GM18505 (cell line): ENCODE measurements at regions not wholly inside any gene's neighbourhood (a gene's known extent, or its start where the extent isn't known, plus 50 kb on each side); places are given as distances from the start of the nearest gene placed in this dataset.

ENCODE experiments used
- ATAC-seq: cut with Tn5 transposase; IDR thresholded peaks from one replicate; pipeline ENCODE4 v1.9.1; 2021; ENCODE audit not compliant: unreplicated experiment
- POLR2A ChIP-seq: IDR thresholded peaks from 4 replicates; pipeline ENCODE4 v1.6.1; 2011; ENCODE audit warnings: borderline replicate concordance; ENCODE audit not compliant: insufficient read depth, insufficient read length; ENCODE audit errors: extremely low read depth

DNA sequence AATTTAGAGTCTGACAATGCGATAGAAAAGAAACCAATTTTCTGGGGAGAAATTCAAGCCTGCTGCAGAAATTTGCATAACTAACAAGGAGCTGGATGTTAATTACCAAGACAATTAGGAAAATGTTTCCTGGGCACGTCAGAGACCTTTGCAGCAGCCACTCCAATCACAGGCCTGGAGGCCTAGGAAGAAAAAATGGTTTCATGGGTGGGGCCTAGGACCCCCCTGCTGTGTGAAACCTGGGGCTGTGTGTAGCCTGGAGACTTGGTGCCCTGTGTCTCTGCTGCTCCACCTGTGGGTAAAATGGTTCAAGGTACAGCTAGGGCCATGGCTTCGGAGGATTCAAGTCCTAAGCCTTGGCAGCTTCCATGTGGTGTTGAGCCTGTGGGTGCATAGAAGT, 837.9 kb downstream of the OTOL1 start:
- no peak for ATAC-seq
- no peak for TF ChIP-seq POLR2A

DNA sequence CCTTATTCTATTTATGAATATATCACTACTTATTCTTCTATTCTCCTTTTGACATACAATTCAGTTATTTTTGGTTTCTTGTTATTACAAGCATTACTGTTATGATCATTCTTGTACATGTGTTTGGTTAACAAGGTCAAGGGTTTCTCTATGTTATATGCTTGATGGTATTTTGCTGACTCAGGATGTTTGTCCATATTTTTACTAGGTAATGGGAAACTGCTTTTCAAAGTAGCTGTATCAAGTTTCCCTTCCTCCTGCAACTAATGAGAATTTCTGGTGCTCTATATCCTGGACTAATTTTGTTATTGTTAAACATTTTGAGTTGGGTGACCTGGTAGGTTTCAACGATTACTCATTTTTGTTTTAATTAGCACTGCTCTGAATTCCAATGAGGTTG, 841.0 kb downstream of the OTOL1 start:
- TF ChIP-seq POLR2A: no peak
- ATAC-seq: no peak

DNA sequence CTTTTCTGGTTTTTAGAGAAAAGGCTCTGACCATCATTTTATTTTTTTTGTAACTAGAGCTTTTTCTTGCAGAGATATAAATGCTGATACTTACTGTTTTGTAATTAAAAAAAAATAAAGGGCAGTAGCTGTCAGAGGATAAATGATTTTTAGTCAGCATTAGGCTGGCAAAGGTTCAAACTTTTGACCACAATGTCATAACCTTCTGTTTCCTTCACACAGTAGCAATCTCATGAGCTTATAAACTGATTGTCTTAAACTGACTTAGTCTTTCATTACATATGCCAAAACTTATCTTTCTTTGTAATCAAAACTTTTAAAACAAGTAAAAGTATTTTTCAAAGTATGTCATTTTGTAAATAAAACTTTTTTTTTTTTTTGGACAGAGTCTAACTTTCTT, 841.9 kb downstream of the OTOL1 start:
- no peak for TF ChIP-seq POLR2A
- ATAC-seq: no peak

DNA sequence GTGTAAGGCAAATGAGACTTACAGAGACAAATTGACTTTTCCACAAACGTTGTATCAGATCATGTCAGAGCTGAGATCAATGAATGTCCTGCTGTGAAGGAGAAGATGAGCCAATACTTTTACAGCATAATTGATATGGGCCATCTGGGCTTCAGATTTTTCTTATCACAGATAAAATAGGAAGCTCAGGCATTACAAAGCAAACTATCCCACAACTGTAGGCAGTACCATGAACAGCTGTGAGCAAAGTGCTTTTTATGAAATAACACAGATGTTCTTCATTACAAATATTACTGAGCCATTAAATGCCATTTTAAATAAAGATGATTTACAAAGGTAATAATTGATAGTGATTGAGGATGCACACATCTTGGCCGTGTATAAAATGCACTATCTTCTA, 852.3 kb downstream of the OTOL1 start:
- ATAC-seq: no peak
- TF ChIP-seq POLR2A: no peak

DNA sequence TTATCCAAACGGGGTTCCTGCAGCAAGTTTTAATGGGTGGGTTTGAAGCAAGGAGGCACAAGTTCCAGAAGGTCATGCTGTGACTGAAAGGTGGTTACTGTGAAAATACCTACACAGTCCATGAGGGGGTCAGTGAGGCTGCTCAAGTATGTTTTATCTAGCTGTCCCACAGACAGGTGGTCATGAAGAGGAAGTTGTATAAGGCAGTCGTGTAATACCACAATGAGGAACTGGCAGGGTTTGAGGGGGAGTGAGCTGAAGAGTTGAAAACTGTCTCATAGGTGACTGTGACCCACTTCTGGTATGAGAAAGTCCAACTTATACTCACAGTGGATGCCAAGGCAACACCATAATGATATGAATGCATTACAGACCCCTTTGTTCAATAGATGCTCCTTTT, 856.8 kb downstream of the OTOL1 start:
- no peak for ATAC-seq
- TF ChIP-seq POLR2A: no peak

DNA sequence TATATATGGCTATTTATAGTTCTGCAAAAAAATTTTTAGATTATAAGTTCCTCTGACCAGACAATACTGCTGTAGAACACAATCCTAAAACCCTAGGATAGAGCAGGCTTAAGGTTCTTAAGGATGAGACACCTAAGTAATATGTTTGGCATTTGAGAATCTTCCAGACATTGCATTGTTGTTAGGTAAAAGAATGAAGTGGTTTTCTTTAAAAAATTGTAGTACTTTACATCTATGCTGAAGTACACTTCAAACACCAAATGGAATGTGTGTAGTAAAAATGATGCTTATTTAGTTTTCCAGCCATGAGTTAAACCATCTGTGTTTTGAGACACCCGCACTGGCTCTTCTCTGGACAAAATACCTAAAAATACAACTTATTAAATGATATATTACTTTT, 857.7 kb downstream of the OTOL1 start:
- ATAC-seq: no peak
- TF ChIP-seq POLR2A: no peak

DNA sequence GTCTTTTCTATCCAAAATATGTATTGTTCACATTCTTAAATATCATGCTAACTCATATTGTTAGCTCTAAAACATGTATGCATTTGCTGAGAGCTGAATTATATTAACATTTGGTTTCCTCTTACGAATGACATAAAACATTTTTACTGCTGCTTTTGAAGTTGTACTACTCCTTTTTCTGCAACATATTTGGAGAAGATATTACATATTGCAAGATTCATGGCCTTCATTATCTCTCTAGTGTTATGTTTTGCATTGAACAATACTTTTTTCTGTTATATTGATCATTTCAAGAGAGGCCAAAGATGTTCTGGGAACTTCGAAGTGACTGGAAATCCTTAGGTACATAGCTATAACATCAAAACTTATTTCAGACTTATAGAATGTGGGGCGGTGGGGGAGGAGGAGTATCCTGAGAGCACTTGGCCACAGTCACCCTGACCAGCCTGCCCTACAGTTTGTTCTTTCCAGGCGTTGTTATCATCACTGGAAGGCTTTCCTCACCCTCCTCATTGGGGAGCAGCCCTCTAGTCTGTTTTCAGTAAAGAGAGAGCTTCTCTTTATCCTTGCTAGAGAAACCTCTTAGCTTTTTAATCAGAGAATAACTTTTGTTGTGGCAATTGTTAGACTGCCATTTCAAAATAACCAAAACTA, 868.6 kb downstream of the OTOL1 start:
- no peak for ATAC-seq
- TF ChIP-seq POLR2A: no peak

DNA sequence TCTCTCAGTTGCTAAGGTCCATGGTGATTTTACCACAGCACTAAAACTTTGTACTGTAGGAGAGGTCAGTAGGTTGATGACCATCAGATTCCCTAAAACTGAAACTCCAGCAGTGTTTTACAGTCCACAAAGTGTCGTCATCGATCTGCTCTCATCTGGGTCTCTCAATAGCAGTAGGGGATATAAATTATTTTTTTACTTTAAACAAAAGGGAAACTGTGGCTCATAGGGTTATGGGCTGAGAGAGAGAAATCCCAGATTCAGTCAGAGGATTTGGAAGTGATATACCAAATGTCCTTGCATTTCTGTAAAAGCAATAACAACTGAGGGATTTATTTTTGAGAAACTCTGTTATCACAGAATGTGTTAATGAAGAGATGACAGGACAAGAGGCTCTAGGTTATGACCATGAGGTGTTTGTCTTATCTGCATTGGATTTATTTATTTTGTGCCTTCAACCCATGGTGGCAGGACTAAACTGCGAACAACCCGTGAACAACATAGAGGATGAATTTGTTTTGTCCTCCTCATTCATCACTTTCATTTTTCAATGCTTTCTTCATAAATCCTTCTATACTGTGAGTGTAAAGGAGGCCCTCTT, 869.7 kb downstream of the OTOL1 start:
- no peak for ATAC-seq
- TF ChIP-seq POLR2A: no peak

DNA sequence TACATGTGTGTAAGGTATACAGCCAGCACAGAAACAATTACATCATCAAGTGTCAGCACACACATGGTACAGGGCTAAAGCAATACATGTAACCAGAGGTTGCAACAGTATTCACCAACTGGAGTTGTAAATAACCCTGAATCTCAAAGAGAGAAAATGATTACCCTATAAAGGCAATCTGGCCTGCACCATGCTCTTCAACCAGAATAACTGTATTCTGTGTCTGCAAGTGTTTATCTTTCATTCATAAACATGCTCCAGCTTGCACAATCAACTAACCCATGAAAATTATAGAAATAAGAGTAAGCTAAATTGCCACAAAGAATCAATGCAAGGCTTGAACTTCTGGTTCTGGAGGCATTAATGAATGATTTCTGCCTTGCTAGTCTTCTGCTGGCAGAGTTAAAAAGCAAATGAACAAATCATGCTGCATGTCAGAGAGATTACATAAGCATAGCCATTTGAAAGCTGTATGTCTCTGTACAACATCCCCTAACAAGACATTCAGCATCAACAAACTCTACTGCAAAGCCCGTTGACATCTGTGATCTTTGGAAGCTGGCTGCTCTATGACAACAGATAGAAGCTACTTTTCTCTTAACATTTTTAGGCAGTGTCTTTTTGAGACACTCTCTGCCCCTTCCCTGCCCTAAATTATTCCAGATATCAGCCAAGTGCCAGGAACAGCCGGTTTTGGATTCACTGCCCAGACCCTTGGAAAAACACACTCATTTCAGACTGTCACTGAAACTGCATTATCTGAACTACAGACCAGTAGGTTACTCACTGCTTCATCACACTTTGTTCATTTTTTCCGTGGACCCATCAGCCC, 871.0 kb downstream of the OTOL1 start:
- TF ChIP-seq POLR2A: no peak
- ATAC-seq: no peak

DNA sequence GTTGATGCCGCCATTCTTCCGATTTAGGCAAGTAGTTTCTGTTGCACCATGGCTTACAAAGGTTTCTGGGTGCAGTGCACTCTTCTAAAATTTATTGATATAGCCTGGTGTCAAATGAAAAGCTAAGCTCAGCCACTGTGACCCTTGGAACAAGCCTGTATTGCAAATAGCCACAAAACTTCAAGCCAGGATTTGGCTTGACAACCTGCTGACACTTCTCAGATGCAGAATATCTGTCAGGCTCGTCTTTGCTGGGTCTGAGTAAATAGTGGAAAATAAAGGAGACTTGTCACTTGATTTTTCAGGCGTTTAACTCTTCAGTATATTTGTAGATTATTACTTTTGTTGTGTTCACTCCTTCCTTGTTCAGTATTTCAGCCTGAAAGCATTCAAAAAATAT, 871.8 kb downstream of the OTOL1 start:
- no peak for TF ChIP-seq POLR2A
- no peak for ATAC-seq

DNA sequence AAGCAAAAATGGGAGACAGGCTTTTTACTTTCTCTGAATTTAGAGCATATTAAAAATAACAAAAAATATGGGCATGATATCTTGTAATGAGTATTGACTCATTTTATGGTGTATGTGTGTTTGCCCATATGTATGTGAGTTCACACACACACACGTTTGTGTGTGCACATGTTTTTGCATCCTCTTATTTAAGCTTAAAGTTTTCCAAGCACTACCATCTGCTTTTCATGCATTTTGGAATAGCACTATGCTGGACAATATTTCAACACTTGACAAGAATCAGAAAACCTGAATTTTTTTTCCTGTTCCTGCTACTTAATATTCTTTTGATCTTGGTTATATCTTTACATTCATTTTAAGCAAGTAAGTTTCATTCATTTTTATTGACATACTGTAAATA, 872.7 kb downstream of the OTOL1 start:
- ATAC-seq: no peak

DNA sequence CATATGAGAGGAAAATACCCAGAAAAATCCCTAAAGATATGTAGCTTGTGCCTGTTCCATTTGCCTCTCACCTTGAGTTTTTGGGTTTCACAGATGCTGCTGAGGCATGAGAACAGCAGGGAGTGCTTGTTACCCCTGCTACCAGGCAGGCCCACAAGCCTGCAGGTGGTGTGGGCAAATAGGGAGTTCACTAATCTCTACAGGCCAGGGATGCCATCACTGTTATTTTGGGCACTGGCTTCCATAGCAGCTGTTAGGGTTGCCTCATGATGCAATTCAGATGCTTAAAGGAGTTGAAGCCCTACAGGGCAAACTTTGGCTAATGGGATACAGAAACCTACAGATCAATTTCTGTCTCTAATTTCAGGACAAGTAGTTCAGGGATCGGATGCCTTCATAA, 873.5 kb downstream of the OTOL1 start:
- no peak for ATAC-seq
- no peak for TF ChIP-seq POLR2A

More for the DNA sequence above, 872.7 kb downstream of the OTOL1 start:
- TF ChIP-seq POLR2A: no peak

DNA sequence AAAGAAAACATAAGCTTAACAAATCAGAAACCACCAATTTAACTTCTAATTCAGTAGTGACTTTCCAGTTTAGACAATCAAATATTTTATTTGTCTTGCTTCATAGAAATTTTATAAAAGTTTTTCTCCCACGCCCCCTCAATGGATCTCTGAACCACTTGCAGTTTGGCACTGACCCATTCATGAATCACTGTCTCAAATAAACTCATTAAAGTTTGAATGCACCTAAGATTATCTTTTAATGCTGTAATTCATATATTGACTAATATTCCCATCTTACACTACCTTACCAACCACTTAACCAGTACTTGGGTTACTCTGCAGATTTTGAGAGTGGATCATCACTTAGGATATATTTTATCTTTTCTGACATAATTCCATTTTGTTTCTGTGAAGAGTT, 880.2 kb downstream of the OTOL1 start:
- TF ChIP-seq POLR2A: no peak
- ATAC-seq: no peak

DNA sequence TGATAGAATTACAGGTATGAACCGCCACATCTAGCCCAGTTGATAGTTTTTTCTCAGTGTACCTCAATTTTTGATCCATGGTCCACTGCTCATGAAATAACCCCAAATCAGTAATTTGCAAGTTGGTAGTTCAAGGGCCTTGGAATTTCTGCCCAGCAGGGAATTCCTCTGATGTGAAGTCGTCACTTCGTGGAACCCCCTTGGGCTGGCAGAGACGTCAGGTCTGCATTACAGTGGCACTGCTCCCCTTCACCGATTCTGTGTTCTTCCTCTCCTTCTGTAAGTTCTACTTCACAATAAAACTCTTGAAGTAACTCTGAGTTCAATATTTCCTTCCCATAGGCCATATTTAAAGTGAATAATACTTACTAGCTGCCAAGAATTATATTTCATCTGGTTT, 881.0 kb downstream of the OTOL1 start:
- no peak for TF ChIP-seq POLR2A
- no peak for ATAC-seq
